WTC11 (cell line): ENCODE measurements at regions not wholly inside any gene's neighbourhood (a gene's known extent, or its start where the extent isn't known, plus 50 kb on each side); places are given as distances from the start of the nearest gene placed in this dataset.

ENCODE experiments used
- ATAC-seq: fragments of 200-7000 bp; cut with Tn5 transposase; 2 replicates; pipeline ENCODE4 v1.10.0; 2021; ENCODE audit warnings: mild to moderate bottlenecking, moderate library complexity
- CTCF ChIA-PET: fragments of 300-600 bp; sonication (Branson Sonifier 250); formaldehyde crosslinking; loops from one replicate; lab custom pipeline; 2021; ENCODE audit warnings: antibody characterized with exemption; lab: Charles Lee
- POLR2A ChIA-PET: fragments of 350-600 bp; sonication (Branson Sonifier 250); formaldehyde crosslinking; loops from one replicate; lab custom pipeline; 2021; ENCODE audit warnings: antibody characterized with exemption; lab: Charles Lee
- DNase-seq: peaks from one replicate; pipeline ENCODE4 v3.0.0; 2021; ENCODE audit warnings: low spot score
- H3K27ac Mint-ChIP-seq: 2 replicates; pipeline ENCODE4 v1.8.0; 2021; ENCODE audit warnings: mixed read lengths
- H3K27me3 Mint-ChIP-seq: 2 replicates; pipeline ENCODE4 v1.8.0; 2021; ENCODE audit warnings: low read depth, mild to moderate bottlenecking, moderate library complexity, mixed read lengths
- H3K36me3 Mint-ChIP-seq: 2 replicates; pipeline ENCODE4 v1.8.0; 2021; ENCODE audit warnings: mixed read lengths
- H3K4me1 Mint-ChIP-seq: 2 replicates; pipeline ENCODE4 v1.8.0; 2022; ENCODE audit warnings: mixed read lengths
- H3K4me3 Mint-ChIP-seq: 2 replicates; pipeline ENCODE4 v1.8.0; 2021; ENCODE audit warnings: mild to moderate bottlenecking, moderate library complexity, mixed read lengths
- H3K9me3 Mint-ChIP-seq: 2 replicates; pipeline ENCODE4 v1.8.0; 2021; ENCODE audit warnings: mixed read lengths
- ATF1 ChIP-seq: sonication (generic); formaldehyde crosslinking; IDR thresholded peaks from 2 replicates; pipeline ENCODE4 v1.8.1; 2023; ENCODE audit warnings: mild to moderate bottlenecking, moderate library complexity, missing genetic modification reagents
- ATF2 ChIP-seq: sonication (generic); formaldehyde crosslinking; IDR thresholded peaks from 2 replicates; pipeline ENCODE4 v1.8.1; 2022; ENCODE audit warnings: low read depth, missing genetic modification reagents, borderline replicate concordance
- ATF3 ChIP-seq: sonication (generic); formaldehyde crosslinking; conservative IDR thresholded peaks from 2 replicates; pipeline ENCODE4 v1.8.1; 2022; ENCODE audit warnings: mild to moderate bottlenecking, missing genetic modification reagents
- CDX4 ChIP-seq: fragments of 250-450 bp; sonication (Bioruptor Pico); IDR thresholded peaks from 2 replicates; pipeline ENCODE4 v1.9.0; 2021; ENCODE audit warnings: moderate library complexity, mild to moderate bottlenecking, inconsistent platforms, borderline replicate concordance
- FOXP1 ChIP-seq: sonication (generic); formaldehyde crosslinking; IDR thresholded peaks from 2 replicates; pipeline ENCODE4 v1.8.0; 2022; ENCODE audit warnings: missing genetic modification reagents, mild to moderate bottlenecking, moderate library complexity, borderline replicate concordance
- GTF2I ChIP-seq: fragments of 250-450 bp; sonication (Bioruptor Pico); conservative IDR thresholded peaks from 2 replicates; pipeline ENCODE4 v1.4.0; 2021; ENCODE audit warnings: mild to moderate bottlenecking
- MXD4 ChIP-seq: fragments of 250-450 bp; sonication (Bioruptor Pico); IDR thresholded peaks from 2 replicates; pipeline ENCODE4 v1.8.0; 2021; ENCODE audit warnings: mild to moderate bottlenecking, moderate library complexity, borderline replicate concordance
- MYBL2 ChIP-seq: sonication (generic); formaldehyde crosslinking; IDR thresholded peaks from 2 replicates; pipeline ENCODE4 v1.8.1; 2023; ENCODE audit warnings: mild to moderate bottlenecking, moderate library complexity, missing genetic modification reagents
- NFE2L1 ChIP-seq: sonication (generic); formaldehyde crosslinking; IDR thresholded peaks from 2 replicates; pipeline ENCODE4 v1.8.1; 2023; ENCODE audit warnings: missing genetic modification reagents
- NFYB ChIP-seq: sonication (generic); formaldehyde crosslinking; conservative IDR thresholded peaks from 2 replicates; pipeline ENCODE4 v1.8.0; 2022; ENCODE audit warnings: low read depth, missing genetic modification reagents
- TCF7 ChIP-seq: sonication (generic); formaldehyde crosslinking; IDR thresholded peaks from 2 replicates; pipeline ENCODE4 v1.8.0; 2022; ENCODE audit warnings: mild to moderate bottlenecking, low read depth, missing genetic modification reagents, moderate library complexity
- TEAD4 ChIP-seq: sonication (generic); formaldehyde crosslinking; IDR thresholded peaks from 2 replicates; pipeline ENCODE4 v1.8.0; 2022; ENCODE audit warnings: mild to moderate bottlenecking, missing genetic modification reagents
- ZBTB43 ChIP-seq: sonication (generic); formaldehyde crosslinking; IDR thresholded peaks from 2 replicates; pipeline ENCODE4 v1.8.1; 2023; ENCODE audit warnings: mild to moderate bottlenecking, missing genetic modification reagents
- TF ChIP-seq, protein P1 (sequence below): sonication (generic); formaldehyde crosslinking; IDR thresholded peaks from 2 replicates; pipeline ENCODE4 v1.8.0; 2023; ENCODE audit warnings: mild to moderate bottlenecking, missing genetic modification reagents
- TF ChIP-seq, protein P2 (sequence below): sonication (generic); formaldehyde crosslinking; IDR thresholded peaks from 2 replicates; pipeline ENCODE4 v1.8.0; 2022; ENCODE audit warnings: missing genetic modification reagents
- TF ChIP-seq, protein P3 (sequence below): sonication (generic); formaldehyde crosslinking; IDR thresholded peaks from 2 replicates; pipeline ENCODE4 v1.8.1; 2022; ENCODE audit warnings: mild to moderate bottlenecking, missing genetic modification reagents, moderate library complexity, borderline replicate concordance

GRCh38 chr4:181272422-181272821, 970.8 kb upstream of the TENM3 start (continued):
- TF ChIP-seq ZBTB43 (CRISPR knock-in tag) (no peak), TCF7 (no peak)
- TF ChIP-seq, protein P1, sequence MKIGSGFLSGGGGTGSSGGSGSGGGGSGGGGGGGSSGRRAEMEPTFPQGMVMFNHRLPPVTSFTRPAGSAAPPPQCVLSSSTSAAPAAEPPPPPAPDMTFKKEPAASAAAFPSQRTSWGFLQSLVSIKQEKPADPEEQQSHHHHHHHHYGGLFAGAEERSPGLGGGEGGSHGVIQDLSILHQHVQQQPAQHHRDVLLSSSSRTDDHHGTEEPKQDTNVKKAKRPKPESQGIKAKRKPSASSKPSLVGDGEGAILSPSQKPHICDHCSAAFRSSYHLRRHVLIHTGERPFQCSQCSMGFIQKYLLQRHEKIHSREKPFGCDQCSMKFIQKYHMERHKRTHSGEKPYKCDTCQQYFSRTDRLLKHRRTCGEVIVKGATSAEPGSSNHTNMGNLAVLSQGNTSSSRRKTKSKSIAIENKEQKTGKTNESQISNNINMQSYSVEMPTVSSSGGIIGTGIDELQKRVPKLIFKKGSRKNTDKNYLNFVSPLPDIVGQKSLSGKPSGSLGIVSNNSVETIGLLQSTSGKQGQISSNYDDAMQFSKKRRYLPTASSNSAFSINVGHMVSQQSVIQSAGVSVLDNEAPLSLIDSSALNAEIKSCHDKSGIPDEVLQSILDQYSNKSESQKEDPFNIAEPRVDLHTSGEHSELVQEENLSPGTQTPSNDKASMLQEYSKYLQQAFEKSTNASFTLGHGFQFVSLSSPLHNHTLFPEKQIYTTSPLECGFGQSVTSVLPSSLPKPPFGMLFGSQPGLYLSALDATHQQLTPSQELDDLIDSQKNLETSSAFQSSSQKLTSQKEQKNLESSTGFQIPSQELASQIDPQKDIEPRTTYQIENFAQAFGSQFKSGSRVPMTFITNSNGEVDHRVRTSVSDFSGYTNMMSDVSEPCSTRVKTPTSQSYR (CRISPR knock-in tag), result no peak

DNA sequence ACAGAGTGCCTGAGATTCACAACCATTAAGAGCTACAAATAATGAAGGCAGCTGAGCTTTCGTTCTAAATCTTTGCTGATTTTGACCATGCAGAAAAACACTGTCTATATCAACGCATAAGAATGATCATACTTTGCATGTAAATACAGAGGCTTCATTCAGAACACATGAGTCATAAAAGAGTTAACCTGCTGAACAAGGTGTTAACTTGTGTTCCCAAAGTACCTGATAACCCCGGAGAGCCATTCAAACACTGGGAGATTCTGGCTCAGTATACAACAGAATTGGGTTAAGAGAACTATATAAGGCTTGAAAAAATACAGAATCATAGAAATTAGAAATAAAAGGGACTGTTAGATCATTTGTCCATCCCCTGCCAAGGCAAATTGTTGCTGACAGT, 964.3 kb upstream of the TENM3 start:
- ATAC-seq (peak; percentile 73), DNase-seq (no peak)
- Mint-ChIP-seq H3K36me3 (no peaks in the 10 kb centered on the region), H3K4me3 (no peak overlapping the region), H3K27me3 (no peaks in the 10 kb centered on the region), H3K27ac (no peak overlapping the region), H3K4me1 (peaks cover 16% of the 10 kb centered on the region), H3K9me3 (peaks cover 9% of the 10 kb centered on the region)
- TF ChIP-seq TEAD4 (CRISPR knock-in tag), result no peak
- no peak for TF ChIP-seq NFE2L1 (CRISPR knock-in tag)
- no peak for TF ChIP-seq ATF1 (CRISPR knock-in tag)
- TF ChIP-seq, protein P2, sequence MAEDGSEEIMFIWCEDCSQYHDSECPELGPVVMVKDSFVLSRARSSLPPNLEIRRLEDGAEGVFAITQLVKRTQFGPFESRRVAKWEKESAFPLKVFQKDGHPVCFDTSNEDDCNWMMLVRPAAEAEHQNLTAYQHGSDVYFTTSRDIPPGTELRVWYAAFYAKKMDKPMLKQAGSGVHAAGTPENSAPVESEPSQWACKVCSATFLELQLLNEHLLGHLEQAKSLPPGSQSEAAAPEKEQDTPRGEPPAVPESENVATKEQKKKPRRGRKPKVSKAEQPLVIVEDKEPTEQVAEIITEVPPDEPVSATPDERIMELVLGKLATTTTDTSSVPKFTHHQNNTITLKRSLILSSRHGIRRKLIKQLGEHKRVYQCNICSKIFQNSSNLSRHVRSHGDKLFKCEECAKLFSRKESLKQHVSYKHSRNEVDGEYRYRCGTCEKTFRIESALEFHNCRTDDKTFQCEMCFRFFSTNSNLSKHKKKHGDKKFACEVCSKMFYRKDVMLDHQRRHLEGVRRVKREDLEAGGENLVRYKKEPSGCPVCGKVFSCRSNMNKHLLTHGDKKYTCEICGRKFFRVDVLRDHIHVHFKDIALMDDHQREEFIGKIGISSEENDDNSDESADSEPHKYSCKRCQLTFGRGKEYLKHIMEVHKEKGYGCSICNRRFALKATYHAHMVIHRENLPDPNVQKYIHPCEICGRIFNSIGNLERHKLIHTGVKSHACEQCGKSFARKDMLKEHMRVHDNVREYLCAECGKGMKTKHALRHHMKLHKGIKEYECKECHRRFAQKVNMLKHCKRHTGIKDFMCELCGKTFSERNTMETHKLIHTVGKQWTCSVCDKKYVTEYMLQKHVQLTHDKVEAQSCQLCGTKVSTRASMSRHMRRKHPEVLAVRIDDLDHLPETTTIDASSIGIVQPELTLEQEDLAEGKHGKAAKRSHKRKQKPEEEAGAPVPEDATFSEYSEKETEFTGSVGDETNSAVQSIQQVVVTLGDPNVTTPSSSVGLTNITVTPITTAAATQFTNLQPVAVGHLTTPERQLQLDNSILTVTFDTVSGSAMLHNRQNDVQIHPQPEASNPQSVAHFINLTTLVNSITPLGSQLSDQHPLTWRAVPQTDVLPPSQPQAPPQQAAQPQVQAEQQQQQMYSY (CRISPR knock-in tag), result no peak
- no peak for TF ChIP-seq MXD4
- no peak for TF ChIP-seq FOXP1 (CRISPR knock-in tag)
- TF ChIP-seq, protein P3, sequence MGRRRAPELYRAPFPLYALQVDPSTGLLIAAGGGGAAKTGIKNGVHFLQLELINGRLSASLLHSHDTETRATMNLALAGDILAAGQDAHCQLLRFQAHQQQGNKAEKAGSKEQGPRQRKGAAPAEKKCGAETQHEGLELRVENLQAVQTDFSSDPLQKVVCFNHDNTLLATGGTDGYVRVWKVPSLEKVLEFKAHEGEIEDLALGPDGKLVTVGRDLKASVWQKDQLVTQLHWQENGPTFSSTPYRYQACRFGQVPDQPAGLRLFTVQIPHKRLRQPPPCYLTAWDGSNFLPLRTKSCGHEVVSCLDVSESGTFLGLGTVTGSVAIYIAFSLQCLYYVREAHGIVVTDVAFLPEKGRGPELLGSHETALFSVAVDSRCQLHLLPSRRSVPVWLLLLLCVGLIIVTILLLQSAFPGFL (CRISPR knock-in tag), result no peak
- no peak for TF ChIP-seq GTF2I
- TF ChIP-seq ATF2 (CRISPR knock-in tag), result no peak
- ChIA-PET POLR2A (interaction anchor here (0.5 kb wide), 1 partner anchor 490 kb away, joined by 3 read pairs; no protein-coding TSS in a partner anchor), CTCF (no interaction called here)

DNA sequence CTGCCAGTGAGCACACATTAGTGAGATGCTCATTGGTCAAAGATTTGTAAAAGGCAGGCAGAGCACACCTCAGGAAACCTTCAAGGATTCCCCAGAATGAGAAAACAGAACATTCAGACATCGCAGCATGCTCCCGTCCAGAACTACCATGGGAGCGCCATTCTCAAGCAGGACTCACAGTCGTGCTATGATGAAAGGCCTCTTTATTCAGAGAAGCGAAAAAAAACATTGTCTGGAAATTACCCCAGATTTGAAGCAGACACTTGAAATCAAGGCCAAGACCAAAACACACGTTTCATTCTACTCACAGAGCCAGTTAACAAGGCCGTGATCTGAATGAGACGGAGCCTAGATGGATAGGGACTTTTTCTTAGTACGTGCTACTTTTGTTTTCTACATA, 961.8 kb upstream of the TENM3 start:
- H3K27ac Mint-ChIP-seq, result no peak overlapping the region
- ATAC-seq, result no peak
- POLR2A ChIA-PET, result no interaction called here
- H3K4me3 Mint-ChIP-seq, result no peak overlapping the region
- no peaks in the 10 kb centered on the region for H3K27me3 Mint-ChIP-seq
- H3K4me1 Mint-ChIP-seq, result peaks cover 14% of the 10 kb centered on the region
- H3K36me3 Mint-ChIP-seq, result no peaks in the 10 kb centered on the region
- CTCF ChIA-PET, result no interaction called here
- DNase-seq, result no peak
- no peaks in the 10 kb centered on the region for H3K9me3 Mint-ChIP-seq
- TF ChIP-seq, protein P1 (CRISPR knock-in tag), result no peak
- TF ChIP-seq ATF3, result no peak
- TF ChIP-seq MYBL2 (CRISPR knock-in tag), result no peak
- TF ChIP-seq CDX4 (CRISPR knock-in tag), result no peak
- TF ChIP-seq NFYB (CRISPR knock-in tag), result no peak
